ENCODE measurements at regions not wholly inside any gene's neighbourhood (a gene's known extent, or its start where the extent isn't known, plus 50 kb on each side); places are given as distances from the start of the nearest gene placed in this dataset.

DNA sequence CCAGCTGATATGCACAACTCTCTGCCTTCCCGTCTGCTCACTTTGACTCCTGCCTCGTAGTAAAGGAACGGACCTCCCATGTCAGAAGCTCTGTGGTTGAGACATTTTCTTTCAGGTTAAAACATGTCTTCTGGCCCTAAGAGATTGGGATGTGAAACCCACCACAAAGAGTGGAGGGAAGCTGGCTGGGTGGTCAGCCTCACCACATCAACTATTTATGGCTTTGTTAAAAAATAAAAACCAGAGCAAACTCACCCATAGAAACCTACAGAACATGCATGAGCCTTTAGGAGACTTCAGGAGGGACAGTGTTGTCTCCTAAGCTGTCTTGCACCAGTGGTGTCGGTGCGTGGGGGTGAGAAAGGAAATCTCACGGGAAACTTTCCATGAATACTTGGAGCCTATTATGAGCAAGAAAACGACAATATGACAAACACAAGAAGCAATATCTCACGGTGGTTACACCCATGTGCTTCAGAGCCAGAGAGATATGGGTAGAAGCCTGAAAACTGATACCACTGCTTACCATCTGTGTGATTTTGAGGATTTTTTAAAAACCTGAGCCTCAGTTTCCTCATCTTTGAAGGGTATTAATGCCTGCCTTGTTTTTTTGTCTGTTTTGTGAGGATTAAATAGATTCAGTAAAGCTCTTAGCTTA is 61.7 kb upstream of the XYLT1 start:
- TF ChIP-seq, protein P1, sequence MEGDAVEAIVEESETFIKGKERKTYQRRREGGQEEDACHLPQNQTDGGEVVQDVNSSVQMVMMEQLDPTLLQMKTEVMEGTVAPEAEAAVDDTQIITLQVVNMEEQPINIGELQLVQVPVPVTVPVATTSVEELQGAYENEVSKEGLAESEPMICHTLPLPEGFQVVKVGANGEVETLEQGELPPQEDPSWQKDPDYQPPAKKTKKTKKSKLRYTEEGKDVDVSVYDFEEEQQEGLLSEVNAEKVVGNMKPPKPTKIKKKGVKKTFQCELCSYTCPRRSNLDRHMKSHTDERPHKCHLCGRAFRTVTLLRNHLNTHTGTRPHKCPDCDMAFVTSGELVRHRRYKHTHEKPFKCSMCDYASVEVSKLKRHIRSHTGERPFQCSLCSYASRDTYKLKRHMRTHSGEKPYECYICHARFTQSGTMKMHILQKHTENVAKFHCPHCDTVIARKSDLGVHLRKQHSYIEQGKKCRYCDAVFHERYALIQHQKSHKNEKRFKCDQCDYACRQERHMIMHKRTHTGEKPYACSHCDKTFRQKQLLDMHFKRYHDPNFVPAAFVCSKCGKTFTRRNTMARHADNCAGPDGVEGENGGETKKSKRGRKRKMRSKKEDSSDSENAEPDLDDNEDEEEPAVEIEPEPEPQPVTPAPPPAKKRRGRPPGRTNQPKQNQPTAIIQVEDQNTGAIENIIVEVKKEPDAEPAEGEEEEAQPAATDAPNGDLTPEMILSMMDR (conservative IDR thresholded peaks at IDR 0.05; ENCODE audit: low read length) = no peak
- TF ChIP-seq EZH2phosphoT487 (IDR thresholded peaks at IDR 0.05; ENCODE audit: borderline replicate concordance, low read depth, low read length) = no peak
